RWPE2 (cell line): ENCODE measurements at regions not wholly inside any gene's neighbourhood (a gene's known extent, or its start where the extent isn't known, plus 50 kb on each side); places are given as distances from the start of the nearest gene placed in this dataset.

ENCODE experiments used
- ATAC-seq: fragments of 200-7000 bp; cut with Tn5 transposase; 3 replicates; pipeline ENCODE4 v1.9.1; 2021; ENCODE audit warnings: low read depth
- DNase-seq: peaks from one replicate; pipeline ENCODE4 v3.0.0-alpha.2; 2020; ENCODE audit warnings: low spot score
- H3K27ac ChIP-seq: fragments of 450-650 bp; 2 replicates; pipeline ENCODE4 v1.5.1; 2017; ENCODE audit warnings: mild to moderate bottlenecking; ENCODE audit not compliant: poor library complexity, severe bottlenecking
- H3K27me3 ChIP-seq: fragments of 250-450 bp; sonication (Bioruptor Pico); 2 replicates; pipeline ENCODE4 v1.5.1; 2021; ENCODE audit warnings: mild to moderate bottlenecking, moderate library complexity; ENCODE audit not compliant: insufficient read depth, poor library complexity, severe bottlenecking
- H3K36me3 ChIP-seq: fragments of 250-450 bp; sonication (Bioruptor Pico); 2 replicates; pipeline ENCODE4 v1.5.1; 2020; ENCODE audit warnings: low read depth, mild to moderate bottlenecking, moderate library complexity
- H3K4me1 ChIP-seq: fragments of 250-450 bp; sonication (Bioruptor Pico); 2 replicates; pipeline ENCODE4 v1.5.1; 2021; ENCODE audit warnings: mild to moderate bottlenecking, moderate library complexity; ENCODE audit not compliant: insufficient read depth, poor library complexity, severe bottlenecking
- H3K4me3 ChIP-seq: fragments of 250-450 bp; sonication (Bioruptor Pico); 2 replicates; pipeline ENCODE4 v1.5.1; 2021; ENCODE audit warnings: mild to moderate bottlenecking, moderate library complexity; ENCODE audit not compliant: severe bottlenecking
- H3K9me3 ChIP-seq: fragments of 250-450 bp; sonication (Bioruptor Pico); 2 replicates; pipeline ENCODE4 v1.5.1; 2021; ENCODE audit warnings: mild to moderate bottlenecking, moderate library complexity; ENCODE audit not compliant: severe bottlenecking
- TF ChIP-seq, protein P1 (sequence below): fragments of 450-650 bp; IDR thresholded peaks from one replicate; pipeline ENCODE4 v1.5.1; 2017; ENCODE audit warnings: mild to moderate bottlenecking, moderate library complexity; ENCODE audit not compliant: poor library complexity, severe bottlenecking

DNA sequence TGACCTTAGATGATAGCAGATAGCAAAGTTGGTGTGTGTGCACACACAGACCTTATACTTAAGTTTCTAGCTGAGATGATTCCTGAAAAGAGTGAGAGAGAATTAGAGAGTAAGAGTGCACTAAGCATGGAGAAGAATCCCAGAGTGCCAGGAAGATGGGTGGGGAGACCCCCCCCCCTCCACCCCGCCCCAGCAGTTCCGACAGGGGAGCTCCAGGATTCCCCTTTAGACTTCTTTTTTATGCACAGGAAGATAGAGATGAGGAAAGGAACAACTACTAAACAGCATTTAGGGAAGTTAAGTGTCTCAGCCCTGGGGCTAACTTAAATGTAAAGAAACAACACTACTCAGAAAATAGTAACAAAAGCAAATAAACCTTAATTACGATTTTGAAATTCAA lies 878.0 kb upstream of the GOT2 start:
- H3K9me3 ChIP-seq: no peaks in the 10 kb centered on the region
- no peak overlapping the region for H3K4me3 ChIP-seq
- no peaks in the 10 kb centered on the region for H3K36me3 ChIP-seq
- no peaks in the 10 kb centered on the region for H3K4me1 ChIP-seq
- TF ChIP-seq, protein P1, sequence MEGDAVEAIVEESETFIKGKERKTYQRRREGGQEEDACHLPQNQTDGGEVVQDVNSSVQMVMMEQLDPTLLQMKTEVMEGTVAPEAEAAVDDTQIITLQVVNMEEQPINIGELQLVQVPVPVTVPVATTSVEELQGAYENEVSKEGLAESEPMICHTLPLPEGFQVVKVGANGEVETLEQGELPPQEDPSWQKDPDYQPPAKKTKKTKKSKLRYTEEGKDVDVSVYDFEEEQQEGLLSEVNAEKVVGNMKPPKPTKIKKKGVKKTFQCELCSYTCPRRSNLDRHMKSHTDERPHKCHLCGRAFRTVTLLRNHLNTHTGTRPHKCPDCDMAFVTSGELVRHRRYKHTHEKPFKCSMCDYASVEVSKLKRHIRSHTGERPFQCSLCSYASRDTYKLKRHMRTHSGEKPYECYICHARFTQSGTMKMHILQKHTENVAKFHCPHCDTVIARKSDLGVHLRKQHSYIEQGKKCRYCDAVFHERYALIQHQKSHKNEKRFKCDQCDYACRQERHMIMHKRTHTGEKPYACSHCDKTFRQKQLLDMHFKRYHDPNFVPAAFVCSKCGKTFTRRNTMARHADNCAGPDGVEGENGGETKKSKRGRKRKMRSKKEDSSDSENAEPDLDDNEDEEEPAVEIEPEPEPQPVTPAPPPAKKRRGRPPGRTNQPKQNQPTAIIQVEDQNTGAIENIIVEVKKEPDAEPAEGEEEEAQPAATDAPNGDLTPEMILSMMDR: no peak
- ATAC-seq (no peak), DNase-seq (no peak)
- no peak overlapping the region for H3K27ac ChIP-seq
- no peaks in the 10 kb centered on the region for H3K27me3 ChIP-seq

DNA sequence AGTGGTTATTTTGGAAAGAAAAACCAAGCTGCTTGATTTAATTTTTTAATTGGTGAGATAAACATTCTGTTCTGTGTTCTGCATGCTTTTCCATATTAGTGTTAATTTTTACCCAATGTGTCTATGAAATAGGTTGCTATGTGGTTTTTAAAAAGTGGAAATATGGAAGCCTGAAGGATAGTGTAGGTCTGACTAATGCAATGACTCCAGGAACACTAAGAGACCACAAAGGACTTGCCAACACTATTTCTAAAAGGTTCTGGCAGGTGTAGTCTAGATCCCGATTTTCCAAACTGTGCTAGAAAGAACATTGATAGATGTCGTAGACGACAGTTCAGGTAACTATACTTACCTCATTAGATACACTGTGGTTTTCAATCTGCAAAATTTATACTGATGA lies 877.4 kb upstream of the GOT2 start:
- Histone ChIP-seq H3K9me3 (no peaks in the 10 kb centered on the region), H3K27ac (no peak overlapping the region), H3K27me3 (no peaks in the 10 kb centered on the region), H3K4me1 (no peaks in the 10 kb centered on the region), H3K4me3 (no peak overlapping the region), H3K36me3 (no peaks in the 10 kb centered on the region)
- no peak for ATAC-seq
- DNase-seq: no peak
- TF ChIP-seq, protein P1: no peak

DNA sequence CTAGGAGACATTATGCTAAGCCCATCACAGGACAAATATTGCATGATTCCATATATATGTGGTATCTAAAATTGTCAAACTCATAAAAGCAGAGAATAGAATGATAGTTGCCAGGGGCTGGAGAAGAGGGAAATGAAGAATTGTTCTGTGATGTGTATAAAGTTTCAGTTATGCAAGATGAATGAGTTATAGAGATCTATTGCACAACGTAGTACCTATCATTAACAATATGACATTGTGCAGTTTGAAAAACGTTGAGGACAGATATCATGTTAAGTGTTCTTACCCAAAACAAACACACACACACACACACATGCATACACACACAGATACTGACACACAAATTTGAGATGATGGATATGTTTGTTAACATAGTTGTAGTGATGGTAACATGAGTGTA lies 871.6 kb upstream of the GOT2 start:
- ATAC-seq (no peak), DNase-seq (no peak)
- H3K9me3 ChIP-seq: no peaks in the 10 kb centered on the region
- H3K4me1 ChIP-seq: no peaks in the 10 kb centered on the region
- H3K27ac ChIP-seq: no peak overlapping the region
- H3K4me3 ChIP-seq: no peak overlapping the region
- H3K27me3 ChIP-seq: no peaks in the 10 kb centered on the region
- no peaks in the 10 kb centered on the region for H3K36me3 ChIP-seq
- TF ChIP-seq, protein P1: no peak

DNA sequence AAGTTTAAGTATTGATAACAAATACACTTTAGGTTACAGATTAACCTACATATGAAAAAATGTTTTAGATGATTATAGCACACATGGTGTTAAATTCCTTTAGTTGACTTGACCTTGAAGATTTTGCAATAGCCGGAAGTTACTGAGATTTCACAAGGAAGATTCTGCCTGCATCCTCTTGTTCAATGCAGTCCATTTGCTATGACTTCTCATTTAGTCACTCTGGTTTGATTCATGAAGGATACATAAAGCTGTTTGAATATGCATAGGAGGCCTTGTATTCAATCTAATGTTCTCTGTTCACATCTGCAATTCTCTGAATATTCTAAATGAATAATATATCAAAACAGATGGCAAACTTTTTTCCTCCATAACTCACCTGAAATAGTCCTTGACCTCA lies 870.2 kb upstream of the GOT2 start:
- no peaks in the 10 kb centered on the region for H3K4me1 ChIP-seq
- H3K27me3 ChIP-seq: no peaks in the 10 kb centered on the region
- H3K27ac ChIP-seq: no peak overlapping the region
- H3K4me3 ChIP-seq: no peak overlapping the region
- TF ChIP-seq, protein P1: no peak
- DNase-seq (no peak), ATAC-seq (0 out of 3 replicates have a peak, but pooled peaks have one; percentile 27)
- H3K36me3 ChIP-seq: no peaks in the 10 kb centered on the region
- H3K9me3 ChIP-seq: no peaks in the 10 kb centered on the region

DNA sequence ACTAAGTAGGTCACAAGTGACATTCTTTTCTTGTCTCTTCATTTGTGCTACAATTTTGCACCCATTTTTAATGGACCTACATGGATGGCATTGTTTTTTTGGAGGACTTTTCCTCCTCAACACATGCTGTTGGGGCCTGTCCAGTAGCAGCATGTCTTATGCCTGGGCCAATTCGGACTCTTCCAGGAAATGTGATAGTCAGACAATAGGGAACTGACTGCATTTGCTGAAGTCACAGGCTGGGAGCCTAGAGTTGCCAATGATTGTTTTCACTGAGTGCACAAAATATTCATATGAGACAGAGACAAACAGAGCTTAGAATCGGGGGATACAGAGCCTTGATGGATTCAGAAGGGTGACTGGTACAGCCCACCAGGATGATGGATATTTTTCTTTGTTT lies 867.3 kb upstream of the GOT2 start:
- Histone ChIP-seq H3K9me3 (no peaks in the 10 kb centered on the region), H3K36me3 (no peaks in the 10 kb centered on the region), H3K4me1 (no peaks in the 10 kb centered on the region), H3K27ac (no peak overlapping the region), H3K4me3 (no peak overlapping the region), H3K27me3 (no peaks in the 10 kb centered on the region)
- DNase-seq: no peak
- no peak for ATAC-seq
- TF ChIP-seq, protein P1: no peak
